Sigmoid colon (tissue), 6 donors: ENCODE measurements at regions not wholly inside any gene's neighbourhood (a gene's known extent, or its start where the extent isn't known, plus 50 kb on each side); places are given as distances from the start of the nearest gene placed in this dataset.

Experiments used
- DNase-seq: peaks from one replicate; pipeline ENCODE4 v3.0.0-alpha.2; 2019
- H3K27ac ChIP-seq, 4 donors: fragments of 200-600 bp; sonication (generic); one replicate each; pipeline ENCODE4 v1.5.1; 2016 to 2019; ENCODE audit warnings: mild to moderate bottlenecking in 1 of 4
- H3K27me3 ChIP-seq, 3 donors: fragments of 200-600 bp; sonication (generic); one replicate each; pipeline ENCODE4 v1.5.1; 2019; ENCODE audit warnings: mild to moderate bottlenecking in 1 of 3
- H3K36me3 ChIP-seq, 4 donors: fragments of 200-600 bp; sonication (generic); one replicate each; pipeline ENCODE4 v1.5.1; 2016 to 2019
- H3K4me1 ChIP-seq, 4 donors: fragments of 200-600 bp; sonication (generic); one replicate each; pipeline ENCODE4 v1.5.1; 2017 to 2019
- H3K4me3 ChIP-seq, 4 donors: fragments of 200-600 bp; sonication (generic); one replicate each; pipeline ENCODE4 v1.5.1; 2017 to 2019; ENCODE audit warnings: mild to moderate bottlenecking in 2 of 4, moderate library complexity in 1 of 4
- H3K9me3 ChIP-seq, 4 donors: fragments of 200-600 bp in 3 of 4; sonication (generic) in 3 of 4; one replicate each; pipeline versions ENCODE4 v1.5.1 to v1.6.1; 2013 to 2019
- EP300 ChIP-seq, 4 donors: sonication (generic); formaldehyde crosslinking; IDR thresholded peaks; one replicate each; pipeline ENCODE4 v1.6.1; 2017; ENCODE audit warnings: antibody characterized with exemption in 4 of 4
- POLR2A ChIP-seq, 2 donors: fragments of 450-650 bp; IDR thresholded peaks; one replicate each; pipeline ENCODE4 v1.6.1; 2016; ENCODE audit warnings: antibody characterized with exemption in 2 of 2, mild to moderate bottlenecking in 2 of 2, moderate library complexity in 2 of 2
- POLR2AphosphoS5 ChIP-seq, 4 donors: sonication (generic); formaldehyde crosslinking; IDR thresholded peaks; one replicate each; pipeline ENCODE4 v1.6.1; 2017; ENCODE audit warnings: antibody characterized with exemption in 4 of 4
- WGBS, 2 donors: extraction: QIAGEN DNeasy Blood & Tissue Kit; methylation state at CpG; one replicate each; pipeline ENCODE4 v1.1.7; 2013; 5-methylcytosine and 5-hydroxymethylcytosine counted together
- intact Hi-C: fragments of 100-400 bp; cut with DNase I; formaldehyde crosslinking; loops from one replicate; pipeline ENCODE4 v1.15.1; 2023
- TF ChIP-seq, protein P1 (sequence below), 4 experiments: fragments of 450-650 bp in 3 of 4; fragments of 200-600 bp in 1 of 4; IDR thresholded peaks; one replicate each; pipeline ENCODE4 v1.5.1; 2016 to 2019; ENCODE audit warnings: antibody characterized with exemption in 4 of 4, mild to moderate bottlenecking in 3 of 4, moderate library complexity in 2 of 4
- donor health status: healthy with polysubstance abuse.
- donor health status: healthy.

- WGBS, 2 donors: 78 to 79% methylated on average over 2 of the region's 2 CpGs
- DNase-seq: no peak
- Histone ChIP-seq H3K27me3 (no peaks in the 10 kb centered on the region), H3K4me3 (no peak overlapping the region), H3K9me3 (no peaks in the 10 kb centered on the region), H3K4me1 (peaks cover 0 to 18% (median 3%) of the 10 kb centered on the region in 4 donors), H3K27ac (no peak overlapping the region), H3K36me3 (no peaks in the 10 kb centered on the region)
- TF ChIP-seq EP300 (IDR thresholded peaks at IDR 0.05): no peak
- no peak for TF ChIP-seq POLR2A (IDR thresholded peaks at IDR 0.05)
- TF ChIP-seq, protein P1, sequence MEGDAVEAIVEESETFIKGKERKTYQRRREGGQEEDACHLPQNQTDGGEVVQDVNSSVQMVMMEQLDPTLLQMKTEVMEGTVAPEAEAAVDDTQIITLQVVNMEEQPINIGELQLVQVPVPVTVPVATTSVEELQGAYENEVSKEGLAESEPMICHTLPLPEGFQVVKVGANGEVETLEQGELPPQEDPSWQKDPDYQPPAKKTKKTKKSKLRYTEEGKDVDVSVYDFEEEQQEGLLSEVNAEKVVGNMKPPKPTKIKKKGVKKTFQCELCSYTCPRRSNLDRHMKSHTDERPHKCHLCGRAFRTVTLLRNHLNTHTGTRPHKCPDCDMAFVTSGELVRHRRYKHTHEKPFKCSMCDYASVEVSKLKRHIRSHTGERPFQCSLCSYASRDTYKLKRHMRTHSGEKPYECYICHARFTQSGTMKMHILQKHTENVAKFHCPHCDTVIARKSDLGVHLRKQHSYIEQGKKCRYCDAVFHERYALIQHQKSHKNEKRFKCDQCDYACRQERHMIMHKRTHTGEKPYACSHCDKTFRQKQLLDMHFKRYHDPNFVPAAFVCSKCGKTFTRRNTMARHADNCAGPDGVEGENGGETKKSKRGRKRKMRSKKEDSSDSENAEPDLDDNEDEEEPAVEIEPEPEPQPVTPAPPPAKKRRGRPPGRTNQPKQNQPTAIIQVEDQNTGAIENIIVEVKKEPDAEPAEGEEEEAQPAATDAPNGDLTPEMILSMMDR (IDR thresholded peaks at IDR 0.05): no peak
- TF ChIP-seq POLR2AphosphoS5 (IDR thresholded peaks at IDR 0.05): no peak
- intact Hi-C loops: no loop called here
Observed at GRCh38 chr3:101150504-101150903, 157.3 kb upstream of the ABI3BP start.

DNA sequence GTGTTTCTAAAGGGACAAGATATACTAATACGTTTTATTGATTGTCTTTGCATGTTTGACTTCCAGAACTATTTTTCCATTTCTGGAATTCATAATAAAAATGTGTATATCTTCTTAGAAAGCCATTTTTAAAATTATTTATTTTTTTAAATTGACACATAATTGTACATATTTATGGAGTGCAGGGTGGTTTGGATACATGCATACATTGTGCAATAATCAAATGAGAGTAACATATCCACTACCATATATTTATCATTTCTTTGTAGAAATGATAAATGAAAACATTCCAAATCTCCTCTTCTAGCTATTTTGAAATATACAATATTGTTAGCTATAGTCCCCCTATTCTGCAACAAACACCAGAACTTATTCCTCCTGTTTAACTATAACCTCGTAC is 156.5 kb upstream of the ABI3BP start:
- Histone ChIP-seq H3K27me3 (no peaks in the 10 kb centered on the region), H3K4me3 (no peak overlapping the region), H3K27ac (no peak overlapping the region), H3K4me1 (peaks cover 0 to 15% (median 0%) of the 10 kb centered on the region in 4 donors), H3K9me3 (no peaks in the 10 kb centered on the region), H3K36me3 (no peaks in the 10 kb centered on the region)
- no peak for DNase-seq
- intact Hi-C loops: no loop called here
- 64 to 88% methylated on average over 2 of the region's 2 CpGs for WGBS, 2 donors
- no peak for TF ChIP-seq POLR2A (IDR thresholded peaks at IDR 0.05)
- no peak for TF ChIP-seq EP300 (IDR thresholded peaks at IDR 0.05)
- TF ChIP-seq, protein P1 (IDR thresholded peaks at IDR 0.05): no peak
- no peak for TF ChIP-seq POLR2AphosphoS5 (IDR thresholded peaks at IDR 0.05)

DNA sequence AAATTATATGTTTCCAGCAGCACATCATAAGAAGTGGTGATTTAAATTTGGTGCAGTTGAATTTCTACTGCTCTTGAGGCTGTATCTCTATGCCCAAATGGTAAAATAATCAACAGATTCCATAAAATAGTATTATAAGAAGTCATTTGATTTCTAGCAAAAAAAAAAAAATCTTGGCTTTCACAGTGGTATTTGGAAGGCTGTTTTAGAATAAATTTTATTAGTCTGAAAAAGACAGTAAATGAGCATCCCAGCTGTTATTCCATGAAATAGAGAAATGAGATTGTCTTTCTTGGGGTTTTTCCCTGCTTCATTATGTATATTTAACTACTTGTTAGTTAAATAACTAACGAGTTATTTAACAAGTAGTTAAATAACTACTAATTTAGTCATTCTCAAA is 156.0 kb upstream of the ABI3BP start:
- WGBS, 2 donors: 67 to 68% methylated on average over 1 of the region's 1 CpG
- Histone ChIP-seq H3K4me3 (no peak overlapping the region), H3K4me1 (peaks cover 0 to 15% (median under 1%) of the 10 kb centered on the region in 4 donors), H3K36me3 (no peaks in the 10 kb centered on the region), H3K27me3 (no peaks in the 10 kb centered on the region), H3K9me3 (no peaks in the 10 kb centered on the region), H3K27ac (no peak overlapping the region)
- no peak for TF ChIP-seq POLR2A (IDR thresholded peaks at IDR 0.05)
- TF ChIP-seq, protein P1 (IDR thresholded peaks at IDR 0.05): no peak
- TF ChIP-seq EP300 (IDR thresholded peaks at IDR 0.05): no peak
- TF ChIP-seq POLR2AphosphoS5 (IDR thresholded peaks at IDR 0.05): no peak
- DNase-seq: no peak
- intact Hi-C loops: no loop called here

- DNase-seq: no peak
- no peaks in the 10 kb centered on the region for H3K36me3 ChIP-seq
- no peaks in the 10 kb centered on the region for H3K9me3 ChIP-seq
- intact Hi-C loops: no loop called here
- 62 to 80% methylated on average over 3 of the region's 3 CpGs for WGBS, 2 donors
- no peak for TF ChIP-seq POLR2A (IDR thresholded peaks at IDR 0.05)
- no peak for TF ChIP-seq POLR2AphosphoS5 (IDR thresholded peaks at IDR 0.05)
- TF ChIP-seq, protein P1 (IDR thresholded peaks at IDR 0.05): no peak
- TF ChIP-seq EP300 (IDR thresholded peaks at IDR 0.05): no peak
- no peaks in the 10 kb centered on the region for H3K27me3 ChIP-seq
- no peak overlapping the region for H3K27ac ChIP-seq
- no peak overlapping the region for H3K4me3 ChIP-seq
- peaks cover 0 to 23% (median 9%) of the 10 kb centered on the region in 4 donors for H3K4me1 ChIP-seq
Observed at GRCh38 chr3:101148001-101148400, 154.8 kb upstream of the ABI3BP start.

GRCh38 chr3:101146946-101147345 is 153.7 kb upstream of the ABI3BP start:
- intact Hi-C loops: no loop called here
- Histone ChIP-seq H3K9me3 (no peaks in the 10 kb centered on the region), H3K4me1 (peaks cover 0 to 33% (median 17%) of the 10 kb centered on the region in 4 donors), H3K36me3 (no peaks in the 10 kb centered on the region), H3K4me3 (no peak overlapping the region), H3K27me3 (no peaks in the 10 kb centered on the region), H3K27ac (no peak overlapping the region)
- DNase-seq: no peak
- TF ChIP-seq, protein P1 (IDR thresholded peaks at IDR 0.05): no peak
- TF ChIP-seq POLR2A (IDR thresholded peaks at IDR 0.05) (no peak), POLR2AphosphoS5 (IDR thresholded peaks at IDR 0.05) (no peak)
- 78 to 79% methylated on average over 2 of the region's 2 CpGs for WGBS, 2 donors
